IPS DF 6.9 (cell line): ENCODE measurements at regions not wholly inside any gene's neighbourhood (a gene's known extent, or its start where the extent isn't known, plus 50 kb on each side); places are given as distances from the start of the nearest gene placed in this dataset.
"Not testable (repeated sequence)": the region's sequence is repeated elsewhere in the genome, so short reads cannot be mapped to it uniquely, and the experiment has no call there.

Source experiments
- DNase-seq: peaks from one replicate; pipeline ENCODE4 v3.0.0-alpha.2; 2013; ENCODE audit warnings: low read depth, low spot score
- H3K27ac ChIP-seq: one replicate; pipeline ENCODE4 v1.5.1; 2013; ENCODE audit warnings: low read length, control low read depth
- H3K27me3 ChIP-seq: 2 replicates; pipeline ENCODE4 v1.6.1; 2013; ENCODE audit warnings: mild to moderate bottlenecking, low read length; ENCODE audit not compliant: control insufficient read depth, insufficient read depth
- H3K36me3 ChIP-seq: 2 replicates; pipeline ENCODE4 v1.6.1; 2013; ENCODE audit warnings: low read length; ENCODE audit not compliant: control insufficient read depth, insufficient read depth
- H3K4me1 ChIP-seq: 2 replicates; pipeline ENCODE4 v1.6.1; 2013; ENCODE audit warnings: low read length; ENCODE audit not compliant: control insufficient read depth, insufficient read depth
- H3K4me3 ChIP-seq: 2 replicates; pipeline ENCODE4 v1.5.1; 2013; ENCODE audit warnings: mild to moderate bottlenecking, low read length
- H3K9me3 ChIP-seq: 2 replicates; pipeline ENCODE4 v1.6.1; 2013; ENCODE audit warnings: low read length, inconsistent platforms; ENCODE audit not compliant: control insufficient read depth, insufficient read depth
- WGBS: extraction: QIAGEN DNeasy Blood & Tissue Kit; methylation state at CpG from one replicate; pipeline ENCODE4 v1.1.7; 2013; ENCODE audit warnings: mixed read lengths, missing lambda C conversion rate; ENCODE audit not compliant: insufficient read length, insufficient coverage; 5-methylcytosine and 5-hydroxymethylcytosine counted together

DNA sequence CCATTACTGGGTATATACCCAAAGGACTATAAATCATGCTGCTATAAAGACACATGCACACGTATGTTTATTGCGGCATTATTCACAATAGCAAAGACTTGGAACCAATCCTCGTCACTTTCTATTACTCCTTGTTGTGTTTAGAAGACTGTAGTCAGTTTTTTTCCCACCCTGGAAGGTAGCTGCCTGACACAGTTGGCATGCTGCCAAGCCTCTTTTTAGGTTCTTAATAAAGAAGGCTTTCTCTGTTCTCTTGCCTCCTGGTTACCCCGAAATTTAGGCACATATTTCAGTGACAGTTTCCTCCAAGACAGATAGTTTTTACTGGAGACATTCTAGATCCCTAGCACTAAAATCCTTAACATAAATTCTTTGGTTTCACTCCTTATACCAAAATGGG lies 205.4 kb upstream of the PCSK5 start:
- no peak overlapping the region for H3K4me3 ChIP-seq
- H3K36me3 ChIP-seq = no peaks in the 10 kb centered on the region
- no peak overlapping the region for H3K27ac ChIP-seq
- DNase-seq = no peak
- H3K27me3 ChIP-seq = no peaks in the 10 kb centered on the region
- WGBS = no CpG with 5 or more reads among the region's 4 CpGs
- H3K4me1 ChIP-seq = no peaks in the 10 kb centered on the region
- no peaks in the 10 kb centered on the region for H3K9me3 ChIP-seq

DNA sequence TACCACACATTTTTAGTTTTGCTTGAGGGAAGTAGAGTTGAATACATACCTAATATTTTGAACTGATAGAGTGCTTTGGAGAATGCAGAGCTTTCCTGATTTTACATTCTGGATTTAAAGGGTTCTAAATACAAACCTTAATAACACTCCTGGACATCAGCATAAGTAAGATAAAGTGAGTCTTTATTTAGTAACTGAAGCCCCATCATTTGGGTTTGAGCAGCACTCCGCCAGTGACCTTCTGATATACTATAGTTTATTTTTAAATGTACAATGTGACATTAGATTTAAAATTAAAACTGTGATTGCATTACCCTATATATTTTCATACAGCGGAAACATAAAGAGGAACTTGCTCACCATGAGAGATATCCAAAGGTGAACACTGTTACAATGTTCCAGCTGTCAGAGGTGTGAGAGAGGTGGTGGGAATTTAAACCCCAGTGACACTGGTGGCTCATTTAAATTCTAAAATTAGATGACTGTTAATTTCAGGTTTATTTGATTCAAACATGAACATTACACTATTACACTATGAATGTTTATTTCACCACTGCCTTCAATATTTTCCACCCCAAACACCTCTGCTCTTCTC lies 203.0 kb upstream of the PCSK5 start:
- Histone ChIP-seq H3K27me3 (no peaks in the 10 kb centered on the region), H3K4me3 (no peak overlapping the region), H3K9me3 (no peaks in the 10 kb centered on the region), H3K27ac (no peak overlapping the region), H3K4me1 (no peaks in the 10 kb centered on the region), H3K36me3 (no peaks in the 10 kb centered on the region)
- DNase-seq = no peak
- no CpG with 5 or more reads among the region's 2 CpGs for WGBS

DNA sequence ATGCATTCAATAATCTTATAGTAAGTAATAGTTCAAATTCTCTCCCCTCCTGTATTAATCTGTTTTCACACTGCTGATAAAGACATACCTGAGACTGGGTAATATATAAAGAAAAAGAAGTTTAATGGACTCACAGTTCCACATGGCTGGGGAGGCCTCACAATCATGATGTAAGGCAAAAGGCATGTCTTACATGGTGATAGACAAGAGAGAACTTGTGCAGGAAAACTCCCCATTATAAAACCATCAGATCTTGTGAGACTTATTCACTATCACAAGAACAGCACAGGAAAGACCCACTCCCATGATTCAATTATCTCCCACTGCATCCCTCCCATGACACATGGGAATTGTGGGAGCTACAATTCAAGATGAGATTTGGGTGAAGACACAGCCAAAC lies 199.9 kb upstream of the PCSK5 start:
- not testable (repeated sequence) for H3K4me1 ChIP-seq, H3K36me3 ChIP-seq, DNase-seq, H3K27ac ChIP-seq, H3K4me3 ChIP-seq, H3K9me3 ChIP-seq, H3K27me3 ChIP-seq

DNA sequence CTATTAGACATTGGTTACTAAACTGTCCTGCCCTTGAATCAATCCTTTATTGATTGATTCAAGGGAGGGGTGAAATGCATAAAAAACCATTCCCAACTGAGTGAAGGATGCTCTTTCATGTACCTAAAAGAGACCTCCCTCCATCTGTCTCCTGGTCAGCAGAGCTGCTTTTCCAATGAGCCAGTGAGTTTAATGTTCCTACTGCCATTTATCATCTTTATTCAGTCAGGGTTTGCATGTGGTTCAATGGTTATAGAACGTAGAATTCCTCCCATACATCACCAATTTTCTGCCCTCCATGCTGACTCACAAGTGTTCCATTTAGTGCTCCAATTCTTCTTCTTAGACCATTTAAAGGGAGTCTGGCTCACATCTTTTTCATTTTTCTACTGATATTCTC lies 199.1 kb upstream of the PCSK5 start:
- WGBS = no CpG with 5 or more reads among the region's 1 CpG
- H3K36me3 ChIP-seq = no peaks in the 10 kb centered on the region
- no peak overlapping the region for H3K4me3 ChIP-seq
- H3K9me3 ChIP-seq = no peaks in the 10 kb centered on the region
- H3K27me3 ChIP-seq = no peaks in the 10 kb centered on the region
- H3K27ac ChIP-seq = no peak overlapping the region
- no peak for DNase-seq
- no peaks in the 10 kb centered on the region for H3K4me1 ChIP-seq

DNA sequence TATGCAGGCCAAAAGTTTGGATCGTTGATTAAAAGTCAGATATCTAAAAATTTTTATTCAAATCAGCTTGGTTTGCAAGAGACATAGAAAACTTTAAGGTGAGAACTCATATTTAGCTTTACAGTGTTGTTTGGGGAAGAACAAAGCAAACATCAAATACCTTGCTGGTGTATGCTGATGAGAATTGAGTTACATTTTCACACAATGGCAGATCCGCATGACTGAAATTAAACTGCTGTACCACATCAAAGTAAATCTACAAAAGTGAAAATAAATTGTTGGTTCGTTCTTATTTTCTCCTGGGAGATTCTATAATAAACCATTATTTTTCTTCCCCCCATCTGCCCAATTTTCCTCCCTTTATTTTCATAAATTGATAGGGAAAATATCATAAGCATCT lies 198.2 kb upstream of the PCSK5 start:
- Histone ChIP-seq H3K36me3 (no peaks in the 10 kb centered on the region), H3K27me3 (no peaks in the 10 kb centered on the region), H3K4me3 (no peak overlapping the region), H3K27ac (no peak overlapping the region), H3K4me1 (no peaks in the 10 kb centered on the region), H3K9me3 (no peaks in the 10 kb centered on the region)
- no peak for DNase-seq
- no CpG with 5 or more reads among the region's 3 CpGs for WGBS

DNA sequence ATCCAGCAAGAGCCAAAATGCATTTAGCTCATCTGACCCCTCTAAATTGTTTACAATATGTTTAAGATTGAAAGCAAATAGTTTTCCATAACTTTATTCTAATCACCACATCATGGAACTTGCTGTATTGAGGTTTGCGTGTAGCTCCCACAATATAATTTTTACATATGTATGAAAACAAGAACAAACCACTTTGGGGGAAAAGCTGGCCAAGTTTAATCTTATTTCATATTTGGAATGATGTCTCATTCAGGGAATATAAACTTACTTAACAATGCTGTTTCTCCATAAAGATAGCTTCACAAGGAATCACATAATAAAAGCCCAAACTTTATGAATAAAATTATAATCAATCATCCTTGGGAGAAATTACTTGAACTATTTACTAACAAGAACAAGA lies 194.6 kb upstream of the PCSK5 start:
- Histone ChIP-seq H3K36me3 (no peaks in the 10 kb centered on the region), H3K4me3 (no peak overlapping the region), H3K27me3 (no peaks in the 10 kb centered on the region), H3K27ac (no peak overlapping the region), H3K9me3 (no peaks in the 10 kb centered on the region), H3K4me1 (no peaks in the 10 kb centered on the region)
- DNase-seq = no peak
- no CpG with 5 or more reads among the region's 1 CpG for WGBS

DNA sequence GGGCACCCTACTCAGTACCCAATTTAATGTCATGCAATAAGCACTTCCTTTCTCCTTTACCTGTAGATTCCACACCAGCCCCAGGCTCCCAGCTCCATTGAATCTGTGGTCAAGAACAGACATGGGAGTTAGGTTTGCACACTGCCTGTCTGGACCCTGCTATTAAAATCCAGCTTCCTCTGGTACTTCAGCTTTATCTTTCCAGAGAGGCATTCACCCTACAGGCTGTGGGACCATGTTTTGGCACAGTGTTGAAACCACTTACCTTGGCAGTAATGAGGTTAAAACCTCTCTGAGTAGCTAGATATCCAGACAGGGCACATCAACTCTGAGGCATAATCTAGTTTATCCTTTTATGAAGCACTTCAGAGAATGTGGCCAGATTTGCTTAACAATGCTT lies 191.5 kb upstream of the PCSK5 start:
- no peaks in the 10 kb centered on the region for H3K9me3 ChIP-seq
- H3K27ac ChIP-seq = no peak overlapping the region
- H3K27me3 ChIP-seq = no peaks in the 10 kb centered on the region
- DNase-seq = no peak
- no peaks in the 10 kb centered on the region for H3K36me3 ChIP-seq
- H3K4me3 ChIP-seq = no peak overlapping the region
- no peaks in the 10 kb centered on the region for H3K4me1 ChIP-seq

DNA sequence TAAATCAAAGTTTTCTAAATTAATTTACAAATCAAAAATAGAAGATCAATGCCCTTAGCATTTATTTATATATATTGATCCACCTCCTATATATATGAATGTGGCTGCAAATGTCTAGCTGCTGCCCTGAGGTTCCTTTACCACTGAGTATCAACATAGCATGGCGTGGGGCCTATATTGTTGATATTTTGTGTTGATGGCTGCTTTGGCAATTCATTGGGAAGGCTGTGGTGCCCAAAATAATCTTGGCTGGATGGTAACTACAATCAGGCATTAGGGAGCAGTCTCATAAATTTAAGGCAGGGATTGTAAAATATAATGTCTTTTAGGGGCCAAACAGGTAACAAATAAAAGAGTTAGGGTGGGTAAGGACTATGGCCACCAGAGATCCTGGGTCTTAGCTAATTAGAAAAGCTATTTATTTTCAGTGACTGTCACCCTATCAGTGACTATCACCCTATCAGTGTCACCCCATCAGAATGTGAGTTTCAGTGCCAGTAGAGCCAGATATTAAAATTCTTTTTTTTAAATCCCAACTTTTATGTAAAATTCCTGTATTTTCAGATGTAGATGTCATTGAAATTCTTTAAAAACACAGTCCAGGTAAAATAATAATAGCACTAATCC lies 190.7 kb upstream of the PCSK5 start:
- Histone ChIP-seq H3K36me3 (no peaks in the 10 kb centered on the region), H3K4me3 (no peak overlapping the region), H3K27ac (no peak overlapping the region), H3K9me3 (no peaks in the 10 kb centered on the region), H3K4me1 (no peaks in the 10 kb centered on the region), H3K27me3 (no peaks in the 10 kb centered on the region)
- WGBS = no CpG with 5 or more reads among the region's 1 CpG
- no peak for DNase-seq

DNA sequence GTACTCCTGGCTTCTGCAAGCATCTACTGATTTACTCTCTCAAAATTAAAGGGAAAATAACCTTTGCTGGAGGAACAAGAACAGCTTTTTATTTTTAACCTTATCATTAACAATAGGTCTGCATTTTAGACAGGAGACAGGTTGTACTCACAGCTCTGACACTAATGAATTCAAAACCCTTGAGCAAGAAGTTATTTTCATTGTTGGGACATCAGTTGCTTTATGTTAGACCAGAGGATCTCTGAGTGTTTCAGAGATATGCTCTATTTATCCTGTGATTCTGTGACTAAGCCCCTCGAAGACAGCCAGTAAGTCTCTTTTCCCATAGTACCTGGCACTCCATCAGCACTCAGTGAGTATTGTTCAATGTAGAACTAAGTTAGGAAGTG lies 190.2 kb upstream of the PCSK5 start:
- DNase-seq = no peak
- Histone ChIP-seq H3K9me3 (no peaks in the 10 kb centered on the region), H3K27ac (no peak overlapping the region), H3K27me3 (no peaks in the 10 kb centered on the region), H3K36me3 (no peaks in the 10 kb centered on the region), H3K4me1 (no peaks in the 10 kb centered on the region), H3K4me3 (no peak overlapping the region)
- WGBS = no CpG with 5 or more reads among the region's 1 CpG

DNA sequence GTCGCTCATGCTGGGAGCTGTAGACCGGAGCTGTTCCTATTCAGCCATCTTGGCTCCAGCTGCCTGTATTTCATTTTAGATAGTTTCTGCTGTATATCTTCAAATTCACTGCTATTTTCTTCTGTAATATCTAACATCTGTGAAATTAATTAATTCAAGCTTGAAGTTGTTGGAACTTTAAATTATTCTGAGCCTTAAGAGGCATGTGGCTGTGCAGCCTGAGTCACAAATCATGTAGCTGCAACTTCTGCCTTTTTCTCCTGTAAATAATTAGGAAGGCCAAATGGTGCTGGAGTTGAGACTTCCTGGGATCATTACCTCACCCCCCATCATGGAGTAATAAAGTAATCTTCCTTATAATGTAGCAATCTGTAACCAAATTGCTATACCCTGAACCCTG lies 183.3 kb upstream of the PCSK5 start:
- no peak for DNase-seq
- H3K27me3 ChIP-seq = no peaks in the 10 kb centered on the region
- WGBS = no CpG with 5 or more reads among the region's 2 CpGs
- no peaks in the 10 kb centered on the region for H3K36me3 ChIP-seq
- no peaks in the 10 kb centered on the region; the same call in 1 of the 2 replicates for H3K4me1 ChIP-seq
- no peak overlapping the region for H3K27ac ChIP-seq
- no peak overlapping the region for H3K4me3 ChIP-seq
- H3K9me3 ChIP-seq = no peaks in the 10 kb centered on the region

DNA sequence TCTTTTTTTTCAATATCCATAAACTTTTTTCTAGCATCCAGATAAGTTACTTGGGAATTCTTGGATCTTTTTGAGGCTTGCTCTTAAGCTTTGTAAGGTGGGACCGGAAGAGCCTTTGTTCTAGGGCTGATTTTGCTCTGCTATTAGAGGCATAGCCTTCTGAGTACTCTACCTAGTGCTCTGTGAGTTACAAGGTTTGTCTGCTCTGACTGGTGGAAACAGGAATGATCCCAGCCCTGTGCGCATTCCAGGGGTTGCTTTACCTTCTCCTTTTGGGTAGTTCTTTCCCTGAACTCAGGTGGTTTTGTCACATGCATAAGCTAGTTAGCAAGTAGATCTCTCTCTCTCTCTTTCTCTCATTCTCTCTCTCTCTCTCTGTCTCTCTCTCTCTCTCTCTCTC lies 180.8 kb upstream of the PCSK5 start:
- Histone ChIP-seq H3K36me3 (no peaks in the 10 kb centered on the region), H3K4me3 (no peak overlapping the region), H3K27me3 (no peaks in the 10 kb centered on the region), H3K27ac (no peak overlapping the region), H3K9me3 (no peaks in the 10 kb centered on the region), H3K4me1 (no peaks in the 10 kb centered on the region; the same call in 1 of the 2 replicates)
- DNase-seq = no peak
- no CpG with 5 or more reads among the region's 2 CpGs for WGBS
